GM12865 (cell line): ENCODE measurements at regions not wholly inside any gene's neighbourhood (a gene's known extent, or its start where the extent isn't known, plus 50 kb on each side); places are given as distances from the start of the nearest gene placed in this dataset.

ENCODE experiments used
- DNase-seq: peaks from one replicate; pipeline ENCODE4 v3.0.0; 2010; ENCODE audit warnings: low read depth
- H3K4me3 ChIP-seq: 2 replicates; pipeline ENCODE4 v1.5.1; 2011; ENCODE audit warnings: mild to moderate bottlenecking, low read depth, low read length, control low read depth
- CTCF ChIP-seq: IDR thresholded peaks from 2 replicates; pipeline ENCODE4 v1.5.1; 2011; ENCODE audit warnings: low read length, control low read depth, low read depth, inconsistent platforms; ENCODE audit not compliant: insufficient read depth; ENCODE audit errors: missing control alignments

DNA sequence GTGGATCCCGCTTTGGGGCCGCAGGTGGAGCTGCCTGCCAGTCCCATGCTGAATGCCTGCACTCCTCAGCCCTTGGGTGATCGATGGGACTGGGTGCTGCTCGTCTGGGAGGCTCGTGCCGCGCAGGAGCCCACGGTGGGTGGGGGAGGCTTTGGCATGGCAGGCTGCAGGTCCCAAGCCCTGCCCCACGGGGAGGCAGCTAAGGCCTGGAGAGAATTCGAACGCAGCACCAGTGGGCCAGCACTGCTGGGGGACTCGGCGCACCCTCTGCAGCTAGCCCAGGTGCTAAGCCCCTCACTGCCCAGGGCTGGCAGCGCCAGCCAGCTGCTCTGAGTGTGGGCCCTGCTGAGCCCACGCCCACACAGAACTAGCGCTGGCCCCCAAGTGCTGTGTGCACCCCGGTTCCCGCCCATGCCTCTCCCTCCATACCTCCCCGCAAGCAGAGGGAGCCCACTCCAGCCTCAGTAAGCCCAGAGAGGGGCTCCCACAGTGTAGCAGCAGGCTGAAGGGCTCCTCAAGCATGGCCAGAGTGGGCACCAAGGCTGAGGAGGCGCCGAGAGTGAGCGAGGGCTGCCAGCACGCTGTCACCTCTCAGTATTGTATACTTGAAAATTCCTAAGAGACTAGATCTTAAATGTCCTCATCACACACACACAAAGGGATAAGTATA is 1654.2 kb upstream of the SLC39A10 start:
- H3K4me3 ChIP-seq, result no peak overlapping the region
- DNase-seq, result no peak
- no peak for TF ChIP-seq CTCF

DNA sequence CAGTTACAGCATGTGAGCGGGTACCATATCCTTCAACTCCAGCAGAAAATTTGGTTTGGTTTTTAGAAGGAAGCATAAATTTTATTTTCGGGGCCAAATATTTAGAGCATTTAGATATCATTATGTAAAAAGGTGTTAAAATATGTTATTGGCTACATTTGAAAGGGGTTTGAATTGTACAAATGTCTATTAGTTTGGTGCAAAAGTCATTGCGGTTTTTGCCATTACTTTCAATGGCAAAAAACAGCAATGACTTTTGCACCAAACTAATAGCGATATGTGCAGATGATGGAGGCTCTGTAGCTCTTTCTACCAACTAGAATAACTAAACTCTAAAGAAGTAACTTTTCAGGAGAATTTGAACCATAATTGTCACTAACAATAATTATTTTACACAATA is 1666.2 kb upstream of the SLC39A10 start:
- DNase-seq, result no peak
- H3K4me3 ChIP-seq, result no peak overlapping the region
- TF ChIP-seq CTCF, result no peak

GRCh38 chr2:193989645-193990044 is 1667.4 kb upstream of the SLC39A10 start:
- H3K4me3 ChIP-seq, result no peak overlapping the region
- DNase-seq, result no peak
- TF ChIP-seq CTCF, result no peak

DNA sequence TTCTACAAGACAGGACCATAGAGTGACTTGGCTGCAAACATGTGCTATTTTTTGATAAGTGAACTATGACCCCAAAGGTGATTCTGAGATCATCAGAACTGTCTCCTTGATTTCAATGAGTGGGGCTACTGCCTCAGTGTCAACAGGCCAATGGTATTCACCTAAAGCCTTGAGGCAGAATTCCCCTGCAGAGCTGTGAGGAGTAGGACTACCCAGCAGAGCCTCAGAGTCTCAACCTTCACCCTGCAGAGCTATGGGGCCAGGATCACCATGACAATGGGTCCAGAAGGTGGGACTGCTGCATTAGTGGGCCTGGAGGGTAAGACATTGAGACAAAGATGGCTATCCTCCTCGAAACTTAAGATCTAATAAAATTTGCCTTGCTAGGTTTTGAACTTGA is 1668.2 kb upstream of the SLC39A10 start:
- DNase-seq, result no peak
- TF ChIP-seq CTCF, result no peak
- H3K4me3 ChIP-seq, result no peak overlapping the region

DNA sequence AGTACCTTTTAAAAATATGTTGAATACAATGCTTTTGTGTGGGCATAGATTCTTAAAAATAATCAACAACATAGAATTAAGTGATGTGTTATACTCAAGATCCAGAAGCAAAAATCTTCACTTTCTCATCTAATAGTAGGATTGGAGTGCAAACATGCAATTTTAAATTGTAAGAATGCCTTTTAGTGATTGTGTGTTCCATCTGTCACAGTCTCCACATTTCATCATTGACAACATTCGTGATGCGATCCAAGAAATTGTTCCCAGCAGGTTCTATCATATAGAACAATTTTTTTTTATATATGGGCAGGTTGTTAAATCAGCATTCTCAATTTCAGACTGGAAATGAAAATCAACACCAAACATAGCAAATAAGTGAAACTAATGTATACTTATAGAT is 1671.8 kb upstream of the SLC39A10 start:
- H3K4me3 ChIP-seq, result no peak overlapping the region
- TF ChIP-seq CTCF, result no peak
- DNase-seq, result no peak

DNA sequence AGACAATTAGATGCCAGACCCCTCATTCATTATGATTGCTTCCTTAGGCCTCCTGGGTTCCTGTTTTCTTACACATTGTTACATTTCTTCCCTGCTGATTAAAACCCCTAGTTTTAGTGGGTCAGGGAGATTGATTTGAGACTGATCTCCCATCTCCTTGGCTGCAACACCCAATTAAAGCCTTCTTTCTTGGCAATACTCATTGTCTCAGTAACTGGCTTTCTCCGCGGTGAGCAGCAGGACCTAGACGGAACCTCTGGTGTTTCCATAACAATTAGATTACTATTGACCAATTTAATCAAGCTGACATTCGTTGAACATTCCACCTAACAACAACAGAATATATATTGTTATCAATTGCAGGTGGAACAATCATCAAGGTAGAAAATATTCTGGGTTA is 1676.4 kb upstream of the SLC39A10 start:
- H3K4me3 ChIP-seq, result no peak overlapping the region
- no peak for DNase-seq
- TF ChIP-seq CTCF, result no peak

DNA sequence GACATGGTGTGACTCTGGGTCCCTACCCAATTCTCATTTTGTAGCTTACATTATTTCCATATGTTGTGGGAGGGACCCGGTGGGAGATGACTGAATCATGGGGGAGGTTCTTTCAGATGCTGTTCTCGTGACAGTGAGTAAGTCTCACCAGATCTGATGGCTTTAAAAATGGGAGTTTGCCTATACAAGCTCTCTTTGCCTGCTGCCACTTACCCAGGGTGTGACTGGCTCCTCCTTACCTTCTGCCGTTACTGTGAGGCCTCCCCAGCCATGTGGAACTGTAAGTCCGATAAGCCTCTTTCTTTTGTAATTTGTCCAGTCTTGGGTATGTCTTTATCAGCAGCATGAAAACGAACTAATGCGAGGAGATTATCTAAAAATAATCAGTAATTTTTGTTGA is 1683.2 kb upstream of the SLC39A10 start:
- no peak for TF ChIP-seq CTCF

More for the DNA sequence above, 1683.2 kb upstream of the SLC39A10 start:
- H3K4me3 ChIP-seq, result no peak overlapping the region
- DNase-seq, result no peak
